SIG-M5 (cell line): ENCODE measurements at regions not wholly inside any gene's neighbourhood (a gene's known extent, or its start where the extent isn't known, plus 50 kb on each side); places are given as distances from the start of the nearest gene placed in this dataset.

Experiments used
- DNase-seq: peaks from one replicate; lab custom pipeline; 2025; lab: John Stamatoyannopoulos, UW

GRCh38 chr2:145511946-145512345 is 992.0 kb upstream of the ZEB2 start:
- no peak for DNase-seq

- DNase-seq, result no peak
These were observed 983.6 kb upstream of the ZEB2 start for GRCh38 chr2:145503511-145503910.

- DNase-seq, result no peak
These were observed 982.0 kb upstream of the ZEB2 start for GRCh38 chr2:145501920-145502319.

GRCh38 chr2:145495590-145495989 is 975.7 kb upstream of the ZEB2 start:
- DNase-seq, result no peak

- DNase-seq, result no peak
These were observed 974.5 kb upstream of the ZEB2 start for GRCh38 chr2:145494441-145494840.

GRCh38 chr2:145488571-145488970 is 968.7 kb upstream of the ZEB2 start:
- no peak for DNase-seq

- DNase-seq, result no peak
These were observed 964.7 kb upstream of the ZEB2 start for GRCh38 chr2:145484448-145485097.

GRCh38 chr2:145483854-145484253 is 963.9 kb upstream of the ZEB2 start:
- no peak for DNase-seq

GRCh38 chr2:145481334-145481922 is 961.5 kb upstream of the ZEB2 start:
- no peak for DNase-seq

- no peak for DNase-seq
These were observed 944.9 kb upstream of the ZEB2 start for GRCh38 chr2:145464866-145465265.

GRCh38 chr2:145460112-145460511 is 940.2 kb upstream of the ZEB2 start:
- no peak for DNase-seq

GRCh38 chr2:145431181-145431951 is 911.4 kb upstream of the ZEB2 start:
- DNase-seq, result no peak

GRCh38 chr2:145423809-145424208 is 903.9 kb upstream of the ZEB2 start:
- no peak for DNase-seq

GRCh38 chr2:145422576-145422975 is 902.7 kb upstream of the ZEB2 start:
- no peak for DNase-seq

GRCh38 chr2:145421841-145422240 is 901.9 kb upstream of the ZEB2 start:
- no peak for DNase-seq

- DNase-seq, result no peak
These were observed 896.7 kb upstream of the ZEB2 start for GRCh38 chr2:145416640-145417039.

GRCh38 chr2:145415151-145415550 is 895.2 kb upstream of the ZEB2 start:
- no peak for DNase-seq

- DNase-seq, result no peak
These were observed 893.5 kb upstream of the ZEB2 start for GRCh38 chr2:145413261-145414030.

- no peak for DNase-seq
These were observed 892.2 kb upstream of the ZEB2 start for GRCh38 chr2:145412155-145412554.

GRCh38 chr2:145411493-145411892 is 891.6 kb upstream of the ZEB2 start:
- DNase-seq, result peak; percentile 37

GRCh38 chr2:145410086-145410485 is 890.2 kb upstream of the ZEB2 start:
- DNase-seq, result no peak

GRCh38 chr2:145408980-145409379 is 889.1 kb upstream of the ZEB2 start:
- no peak for DNase-seq

- no peak for DNase-seq
These were observed 884.8 kb upstream of the ZEB2 start for GRCh38 chr2:145404690-145405089.
